ENCODE measurements at regions not wholly inside any gene's neighbourhood (a gene's known extent, or its start where the extent isn't known, plus 50 kb on each side); places are given as distances from the start of the nearest gene placed in this dataset.

DNA sequence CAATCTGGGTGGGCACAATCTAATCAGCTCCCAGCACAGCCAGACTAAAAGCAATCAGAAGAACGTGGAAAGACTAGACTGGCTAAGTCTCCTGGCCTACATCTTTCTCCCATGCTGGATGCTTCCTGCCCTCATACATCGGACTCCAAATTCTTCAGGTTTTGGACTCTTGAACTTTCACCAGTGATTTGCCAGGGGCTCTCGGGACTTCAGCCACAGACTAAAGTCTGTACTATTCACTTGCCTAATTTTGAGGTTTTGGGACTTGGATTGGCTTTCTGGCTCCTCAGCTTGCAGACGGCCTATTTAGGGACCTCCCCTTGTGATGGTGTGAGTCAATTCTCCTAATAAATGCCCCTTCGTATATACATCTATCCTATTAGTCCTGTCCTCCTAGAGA lies 66.6 kb upstream of the SOX21 start:
- TF ChIP-seq POLR2A (IDR thresholded peaks at IDR 0.05; ENCODE audit: low read length) (no peak), GATA1 (IDR thresholded peaks at IDR 0.05; ENCODE audit: low read depth, low read length) (no peak)
